ENCODE measurements at regions not wholly inside any gene's neighbourhood (a gene's known extent, or its start where the extent isn't known, plus 50 kb on each side); places are given as distances from the start of the nearest gene placed in this dataset.

DNA sequence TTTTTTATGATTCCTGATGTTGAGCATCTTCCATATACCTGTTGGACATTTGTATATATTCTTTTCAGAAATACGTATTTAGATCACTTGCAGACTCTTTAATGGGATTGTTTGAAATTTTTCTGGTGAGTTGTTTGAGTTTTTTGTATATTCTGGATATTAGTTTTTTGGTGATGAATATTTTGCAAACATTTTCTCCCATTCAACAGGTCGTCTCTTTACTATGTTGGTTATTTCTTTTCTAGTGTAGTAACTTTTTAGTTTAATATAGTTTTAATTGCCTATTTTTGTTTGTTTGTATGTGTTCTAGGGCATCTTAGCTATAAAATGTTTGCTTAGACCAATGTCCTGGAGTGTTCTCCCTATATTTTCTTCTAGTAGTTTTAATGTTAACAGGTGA, 72.7 kb downstream of the ZWINT start:
- no peak for FAIRE-seq
- Histone ChIP-seq H3K4me3 (ENCODE audit: control insufficient read depth in 2 of 3, extremely low read depth in 1 of 3, insufficient read depth in 2 of 3, low read depth in 1 of 3, low read length in 3 of 3) (no peak overlapping the region), H4K20me1 (ENCODE audit: control insufficient read depth, extremely low read depth, insufficient read depth, low read length) (no peaks in the 10 kb centered on the region), H3K4me2 (ENCODE audit: control insufficient read depth, extremely low read depth, insufficient read depth, low read depth, low read length) (no peak overlapping the region), H3K9me3 (ENCODE audit: control insufficient read depth, low read depth, low read length) (no peaks in the 10 kb centered on the region), H3K4me1 (ENCODE audit: control insufficient read depth, extremely low read depth, insufficient read depth, low read length) (no peaks in the 10 kb centered on the region), H3K9ac (ENCODE audit: control insufficient read depth, extremely low read depth, insufficient read depth, low read length) (no peak overlapping the region), H3K27ac (ENCODE audit: control insufficient read depth, insufficient read depth, low read length) (no peak overlapping the region), H3K9me1 (ENCODE audit: control insufficient read depth, extremely low read depth, insufficient read depth, low read length) (no peaks in the 10 kb centered on the region), H3K79me2 (ENCODE audit: control insufficient read depth, insufficient read depth, low read length) (no peaks in the 10 kb centered on the region), H3K27me3 (ENCODE audit: control insufficient read depth, extremely low read depth, insufficient read depth, low read length) (no peaks in the 10 kb centered on the region), H2AFZ (ENCODE audit: control insufficient read depth, low read length) (no peak overlapping the region), H3K36me3 (ENCODE audit: control insufficient read depth in 2 of 2, extremely low read depth in 1 of 2, insufficient read depth in 2 of 2, low read length in 2 of 2) (no peaks in the 10 kb centered on the region)
- DNase-seq (ENCODE audit: low read depth, low spot score) = no peak
- dilution Hi-C loops (cut with MboI; ENCODE audit: extremely low pct_ligation_motif_present, low sequenced_read_pairs) = no loop called here
- TF ChIP-seq, protein P1, sequence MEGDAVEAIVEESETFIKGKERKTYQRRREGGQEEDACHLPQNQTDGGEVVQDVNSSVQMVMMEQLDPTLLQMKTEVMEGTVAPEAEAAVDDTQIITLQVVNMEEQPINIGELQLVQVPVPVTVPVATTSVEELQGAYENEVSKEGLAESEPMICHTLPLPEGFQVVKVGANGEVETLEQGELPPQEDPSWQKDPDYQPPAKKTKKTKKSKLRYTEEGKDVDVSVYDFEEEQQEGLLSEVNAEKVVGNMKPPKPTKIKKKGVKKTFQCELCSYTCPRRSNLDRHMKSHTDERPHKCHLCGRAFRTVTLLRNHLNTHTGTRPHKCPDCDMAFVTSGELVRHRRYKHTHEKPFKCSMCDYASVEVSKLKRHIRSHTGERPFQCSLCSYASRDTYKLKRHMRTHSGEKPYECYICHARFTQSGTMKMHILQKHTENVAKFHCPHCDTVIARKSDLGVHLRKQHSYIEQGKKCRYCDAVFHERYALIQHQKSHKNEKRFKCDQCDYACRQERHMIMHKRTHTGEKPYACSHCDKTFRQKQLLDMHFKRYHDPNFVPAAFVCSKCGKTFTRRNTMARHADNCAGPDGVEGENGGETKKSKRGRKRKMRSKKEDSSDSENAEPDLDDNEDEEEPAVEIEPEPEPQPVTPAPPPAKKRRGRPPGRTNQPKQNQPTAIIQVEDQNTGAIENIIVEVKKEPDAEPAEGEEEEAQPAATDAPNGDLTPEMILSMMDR (optimal IDR thresholded peaks at IDR 0.05 in 1 of 3, IDR thresholded peaks at IDR 0.05 in 1 of 3, conservative IDR thresholded peaks at IDR 0.05 in 1 of 3; ENCODE audit: extremely low read depth in 1 of 3, insufficient read depth in 2 of 3, low read length in 3 of 3) = no peak
- TF ChIP-seq EZH2 (IDR thresholded peaks at IDR 0.05; ENCODE audit: low read length) = no peak

DNA sequence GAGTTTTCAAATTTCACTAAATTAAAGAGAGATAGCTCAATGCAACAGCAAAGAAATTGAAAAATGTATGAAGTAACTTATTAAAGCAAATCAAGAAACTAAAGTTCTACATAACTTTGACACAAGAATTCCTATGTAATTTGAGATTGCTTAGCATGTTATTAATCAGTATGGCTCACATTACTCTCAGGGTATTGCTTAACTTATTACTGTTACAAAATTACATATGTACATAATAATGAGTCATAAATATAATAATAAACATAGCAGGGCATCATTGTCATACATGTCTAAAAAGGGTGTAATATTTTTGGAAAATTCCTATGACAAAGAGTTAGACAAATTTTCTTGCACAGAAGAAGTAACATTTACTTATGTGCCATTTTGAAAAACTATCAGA, 75.0 kb downstream of the ZWINT start:
- Histone ChIP-seq H3K27me3 (ENCODE audit: control insufficient read depth, extremely low read depth, insufficient read depth, low read length) (no peaks in the 10 kb centered on the region), H3K9me1 (ENCODE audit: control insufficient read depth, extremely low read depth, insufficient read depth, low read length) (no peaks in the 10 kb centered on the region), H4K20me1 (ENCODE audit: control insufficient read depth, extremely low read depth, insufficient read depth, low read length) (no peaks in the 10 kb centered on the region), H3K9ac (ENCODE audit: control insufficient read depth, extremely low read depth, insufficient read depth, low read length) (no peak overlapping the region), H3K27ac (ENCODE audit: control insufficient read depth, insufficient read depth, low read length) (no peak overlapping the region), H3K4me1 (ENCODE audit: control insufficient read depth, extremely low read depth, insufficient read depth, low read length) (no peaks in the 10 kb centered on the region), H3K79me2 (ENCODE audit: control insufficient read depth, insufficient read depth, low read length) (no peaks in the 10 kb centered on the region), H3K36me3 (ENCODE audit: control insufficient read depth in 2 of 2, extremely low read depth in 1 of 2, insufficient read depth in 2 of 2, low read length in 2 of 2) (no peaks in the 10 kb centered on the region), H3K4me2 (ENCODE audit: control insufficient read depth, extremely low read depth, insufficient read depth, low read depth, low read length) (no peak overlapping the region), H3K4me3 (ENCODE audit: control insufficient read depth in 2 of 3, extremely low read depth in 1 of 3, insufficient read depth in 2 of 3, low read depth in 1 of 3, low read length in 3 of 3) (no peak overlapping the region), H2AFZ (ENCODE audit: control insufficient read depth, low read length) (no peak overlapping the region), H3K9me3 (ENCODE audit: control insufficient read depth, low read depth, low read length) (no peaks in the 10 kb centered on the region)
- FAIRE-seq = no peak
- no peak for DNase-seq (ENCODE audit: low read depth, low spot score)
- TF ChIP-seq, protein P1 (optimal IDR thresholded peaks at IDR 0.05 in 1 of 3, IDR thresholded peaks at IDR 0.05 in 1 of 3, conservative IDR thresholded peaks at IDR 0.05 in 1 of 3; ENCODE audit: extremely low read depth in 1 of 3, insufficient read depth in 2 of 3, low read length in 3 of 3) = no peak
- TF ChIP-seq EZH2 (IDR thresholded peaks at IDR 0.05; ENCODE audit: low read length) = no peak
- dilution Hi-C loops (cut with MboI; ENCODE audit: extremely low pct_ligation_motif_present, low sequenced_read_pairs) = no loop called here
